HEK293 (cell line): ENCODE measurements at regions not wholly inside any gene's neighbourhood (a gene's known extent, or its start where the extent isn't known, plus 50 kb on each side); places are given as distances from the start of the nearest gene placed in this dataset.

ENCODE experiments used
- CTCF ChIA-PET: fragments of 350-600 bp; formaldehyde crosslinking; extraction: SDS; loops from one replicate; lab custom pipeline; 2021; ENCODE audit warnings: antibody characterized with exemption; lab: Yijun Ruan, JAX
- POLR2A ChIA-PET: fragments of 300-600 bp; formaldehyde crosslinking; extraction: SDS; loops from one replicate; lab custom pipeline; 2020; ENCODE audit warnings: antibody characterized with exemption, inconsistent platforms; lab: Yijun Ruan, JAX
- H3K27ac ChIP-seq: fragments of 200-500 bp; sonication (Bioruptor generic); 2 replicates; pipeline ENCODE4 v1.5.1; 2014; ENCODE audit warnings: low read depth, low read length, control low read depth, inconsistent platforms; ENCODE audit errors: extremely low read depth
- H3K36me3 ChIP-seq, 2 experiments: fragments of 200-500 bp in 1 of 2; sonication (Bioruptor generic) in 1 of 2; 1 replicate in 1 of 2; 2 replicates in 1 of 2; pipeline ENCODE4 v1.5.1; 2014 to 2017; ENCODE audit warnings: inconsistent platforms in 2 of 2, low read length in 2 of 2; ENCODE audit not compliant: control insufficient read depth in 2 of 2, insufficient read depth in 1 of 2
- H3K4me1 ChIP-seq: fragments of 200-500 bp; sonication (Bioruptor generic); 2 replicates; pipeline ENCODE4 v1.5.1; 2014; ENCODE audit warnings: mild to moderate bottlenecking, low read length, inconsistent platforms; ENCODE audit not compliant: control insufficient read depth, insufficient read depth
- H3K4me3 ChIP-seq: 2 replicates; pipeline ENCODE4 v1.5.1; 2011; ENCODE audit warnings: low read depth, mild to moderate bottlenecking, control low read depth, low read length, moderate library complexity
- H3K9me3 ChIP-seq: fragments of 200-500 bp; sonication (Bioruptor generic); 2 replicates; pipeline ENCODE4 v1.5.1; 2014; ENCODE audit warnings: low read depth, low read length, inconsistent platforms; ENCODE audit not compliant: control insufficient read depth, insufficient read depth
- ATF2 ChIP-seq: fragments of 450-650 bp; formaldehyde crosslinking; IDR thresholded peaks from 2 replicates; pipeline ENCODE4 v1.5.1; 2016; ENCODE audit warnings: missing biosample characterization, missing genetic modification characterization, low read depth
- ELK4 ChIP-seq: IDR thresholded peaks from 2 replicates; pipeline ENCODE4 v1.6.1; 2011; ENCODE audit warnings: mild to moderate bottlenecking, low read depth, low read length, borderline replicate concordance
- INSM2 ChIP-seq: fragments of 450-650 bp; formaldehyde crosslinking; IDR thresholded peaks from 2 replicates; pipeline ENCODE4 v1.5.1; 2016; ENCODE audit warnings: missing biosample characterization, missing genetic modification characterization
- KLF8 ChIP-seq: fragments of 450-650 bp; formaldehyde crosslinking; IDR thresholded peaks from 2 replicates; pipeline ENCODE4 v1.5.1; 2016; ENCODE audit warnings: missing biosample characterization, missing genetic modification characterization
- OSR2 ChIP-seq: fragments of 450-650 bp; formaldehyde crosslinking; IDR thresholded peaks from 2 replicates; pipeline ENCODE4 v1.5.1; 2016; ENCODE audit warnings: missing biosample characterization, missing genetic modification characterization
- SETDB1 ChIP-seq: IDR thresholded peaks from one replicate; pipeline ENCODE4 v1.6.1; 2017; ENCODE audit warnings: mild to moderate bottlenecking, low read length, moderate library complexity, mixed read lengths; ENCODE audit not compliant: insufficient read length
- SP2 ChIP-seq: fragments of 450-650 bp; formaldehyde crosslinking; IDR thresholded peaks from 2 replicates; pipeline ENCODE4 v1.5.1; 2016; ENCODE audit warnings: missing biosample characterization, missing genetic modification characterization
- ZIC2 ChIP-seq: fragments of 450-650 bp; formaldehyde crosslinking; IDR thresholded peaks from 2 replicates; pipeline ENCODE4 v1.5.1; 2016; ENCODE audit warnings: missing biosample characterization, missing genetic modification characterization
- ZNF133 ChIP-seq: fragments of 450-650 bp; formaldehyde crosslinking; IDR thresholded peaks from 2 replicates; pipeline ENCODE4 v1.5.1; 2016; ENCODE audit warnings: missing biosample characterization, missing genetic modification characterization
- ZNF16 ChIP-seq: fragments of 450-650 bp; formaldehyde crosslinking; IDR thresholded peaks from 2 replicates; pipeline ENCODE4 v1.5.1; 2016; ENCODE audit warnings: low read depth, missing biosample characterization, missing genetic modification characterization
- ZNF175 ChIP-seq: fragments of 450-650 bp; formaldehyde crosslinking; IDR thresholded peaks from 2 replicates; pipeline ENCODE4 v1.5.1; 2016; ENCODE audit warnings: missing biosample characterization, missing genetic modification characterization
- ZNF239 ChIP-seq: fragments of 450-650 bp; formaldehyde crosslinking; IDR thresholded peaks from 2 replicates; pipeline ENCODE4 v1.5.1; 2016; ENCODE audit warnings: missing biosample characterization, missing genetic modification characterization
- ZNF274 ChIP-seq, 2 experiments: fragments of 200-500 bp in 1 of 2; fragments of 450-650 bp in 1 of 2; sonication (Bioruptor generic) in 1 of 2; formaldehyde crosslinking in 1 of 2; IDR thresholded peaks; 2 replicates each; pipeline versions ENCODE4 v1.5.1 to v1.6.1; 2014 to 2016; ENCODE audit warnings: borderline replicate concordance in 1 of 2, inconsistent platforms in 1 of 2, low read length in 1 of 2, missing biosample characterization in 1 of 2, missing genetic modification characterization in 1 of 2
- ZNF280C ChIP-seq: fragments of 450-650 bp; formaldehyde crosslinking; IDR thresholded peaks from 2 replicates; pipeline ENCODE4 v1.5.1; 2016; ENCODE audit warnings: missing biosample characterization, missing genetic modification characterization
- ZNF280D ChIP-seq: fragments of 450-650 bp; formaldehyde crosslinking; IDR thresholded peaks from 2 replicates; pipeline ENCODE4 v1.5.1; 2016; ENCODE audit warnings: missing biosample characterization, missing genetic modification characterization
- ZNF514 ChIP-seq: fragments of 450-650 bp; formaldehyde crosslinking; IDR thresholded peaks from 2 replicates; pipeline ENCODE4 v1.5.1; 2016; ENCODE audit warnings: missing biosample characterization, missing genetic modification characterization
- ZNF529 ChIP-seq: fragments of 450-650 bp; formaldehyde crosslinking; IDR thresholded peaks from 2 replicates; pipeline ENCODE4 v1.5.1; 2017; ENCODE audit warnings: missing genetic modification characterization, missing biosample characterization; ENCODE audit not compliant: insufficient replicate concordance
- ZNF549 ChIP-seq: fragments of 450-650 bp; IDR thresholded peaks from 2 replicates; pipeline ENCODE4 v1.5.1; 2018; ENCODE audit warnings: missing biosample characterization, missing genetic modification characterization, mild to moderate bottlenecking, inconsistent platforms, moderate library complexity
- ZNF626 ChIP-seq: fragments of 450-650 bp; sonication (Bioruptor Pico); formaldehyde crosslinking; IDR thresholded peaks from 2 replicates; pipeline ENCODE4 v1.5.1; 2018; ENCODE audit warnings: missing biosample characterization, missing genetic modification characterization, inconsistent platforms
- ZNF654 ChIP-seq: fragments of 450-650 bp; formaldehyde crosslinking; IDR thresholded peaks from 2 replicates; pipeline ENCODE4 v1.5.1; 2016; ENCODE audit warnings: low read depth, missing biosample characterization, missing genetic modification characterization

- TF ChIP-seq ELK4, result no peak
- TF ChIP-seq ZNF626 (tag by site-specific recombination), result no peak
These were observed 384.8 kb upstream of the CADM2 start (continued) for GRCh38 chr3:84573962-84574361.

- Histone ChIP-seq H3K27ac (no peak overlapping the region), H3K36me3 (no peaks in the 10 kb centered on the region), H3K4me3 (no peak overlapping the region), H3K9me3 (no peaks in the 10 kb centered on the region), H3K4me1 (no peaks in the 10 kb centered on the region)
- ChIA-PET POLR2A (no interaction called here), CTCF (no interaction called here)
- no peak for TF ChIP-seq SETDB1
These were observed 372.4 kb upstream of the CADM2 start for GRCh38 chr3:84586427-84586826.

- TF ChIP-seq ZNF654 (tag by site-specific recombination) (no peak), ZNF175 (tag by site-specific recombination) (no peak), SP2 (tag by site-specific recombination) (no peak), ZNF274 (IDR thresholded peaks at IDR 0.05; ENCODE audit: low read length) (no peak), ZNF274 (tag by site-specific recombination; IDR thresholded peaks at IDR 0.05; ENCODE audit: borderline replicate concordance) (no peak)
- no peak overlapping the region for H3K27ac ChIP-seq
- H3K36me3 ChIP-seq, result no peaks in the 10 kb centered on the region
- no peak overlapping the region for H3K4me3 ChIP-seq
- no peaks in the 10 kb centered on the region for H3K4me1 ChIP-seq
- CTCF ChIA-PET, result no interaction called here
- no peaks in the 10 kb centered on the region for H3K9me3 ChIP-seq
- POLR2A ChIA-PET, result no interaction called here
These were observed 358.0 kb upstream of the CADM2 start for GRCh38 chr3:84600703-84601225.

- POLR2A ChIA-PET, result no interaction called here
- Histone ChIP-seq H3K4me3 (no peak overlapping the region), H3K4me1 (no peaks in the 10 kb centered on the region), H3K27ac (no peak overlapping the region), H3K36me3 (no peaks in the 10 kb centered on the region), H3K9me3 (no peaks in the 10 kb centered on the region)
- CTCF ChIA-PET, result no interaction called here
- TF ChIP-seq ZNF549 (no peak), ZNF514 (tag by site-specific recombination) (no peak), OSR2 (tag by site-specific recombination) (no peak), ZIC2 (tag by site-specific recombination) (no peak), ZNF280C (tag by site-specific recombination) (no peak), ATF2 (tag by site-specific recombination) (no peak), ZNF16 (tag by site-specific recombination) (no peak), ZNF239 (tag by site-specific recombination) (no peak), ZNF529 (tag by site-specific recombination) (no peak), INSM2 (tag by site-specific recombination) (no peak), ZNF280D (tag by site-specific recombination) (no peak), KLF8 (tag by site-specific recombination) (no peak), ZNF133 (tag by site-specific recombination) (no peak), ZNF175 (tag by site-specific recombination) (no peak)
These were observed 357.5 kb upstream of the CADM2 start for GRCh38 chr3:84601303-84601702.
